Fibroblast of skin of back (primary cell): ENCODE measurements at regions not wholly inside any gene's neighbourhood (a gene's known extent, or its start where the extent isn't known, plus 50 kb on each side); places are given as distances from the start of the nearest gene placed in this dataset.

Experiments
- DNase-seq: peaks from one replicate; pipeline ENCODE4 v3.0.0-alpha.2; 2013

DNA sequence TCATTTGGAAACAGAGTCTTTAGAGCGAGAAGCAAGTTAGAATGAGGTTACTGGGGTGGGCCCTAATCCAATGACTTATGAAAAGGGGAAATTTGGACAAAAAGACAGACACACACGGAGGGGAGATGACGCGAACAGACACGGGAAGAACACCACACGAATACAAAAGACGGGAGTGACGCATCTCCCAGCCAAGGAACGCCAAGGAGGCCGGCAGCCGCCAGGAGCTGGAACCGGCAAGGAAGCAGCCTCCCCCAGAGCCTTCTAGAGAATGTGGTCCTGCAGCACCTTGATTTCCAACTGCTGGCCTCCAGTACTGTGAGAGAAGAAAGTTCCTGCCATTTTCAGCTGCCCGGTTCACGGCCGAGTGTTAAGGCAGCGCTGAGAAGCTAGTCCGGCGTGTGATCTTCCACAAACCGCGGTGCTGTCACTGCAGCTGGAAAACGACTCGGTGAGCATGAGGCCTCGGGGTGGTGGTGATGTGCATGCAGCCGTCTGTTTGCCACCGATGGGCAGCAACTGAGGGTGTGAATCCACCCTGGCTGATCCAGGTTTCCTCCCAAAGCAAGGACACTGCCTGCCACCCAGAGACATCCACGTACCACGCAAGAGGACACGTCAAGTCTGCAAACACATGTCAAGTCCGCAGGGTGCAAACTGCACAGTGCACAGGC lies 124.5 kb downstream of the NCOR2 start:
- DNase-seq = no peak

DNA sequence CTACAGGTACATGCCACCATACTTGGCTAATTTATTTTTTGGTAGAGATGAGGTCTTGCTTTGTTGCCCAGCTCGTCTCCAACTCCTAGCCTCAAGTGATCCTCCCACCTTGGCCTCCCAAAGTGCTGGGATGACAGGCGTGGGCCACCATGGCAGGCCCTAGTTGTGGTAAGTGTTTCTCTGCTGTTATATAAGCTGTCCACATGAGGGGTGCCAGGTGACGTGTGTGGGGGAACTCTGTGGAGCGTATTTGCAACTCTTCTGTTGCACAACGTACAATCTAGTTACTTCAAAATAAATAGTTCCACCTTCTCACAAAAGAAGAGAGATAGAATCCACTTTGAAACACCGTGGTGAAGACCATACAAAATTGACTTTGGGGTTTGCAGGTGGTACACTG lies 125.1 kb downstream of the NCOR2 start:
- no peak for DNase-seq

DNA sequence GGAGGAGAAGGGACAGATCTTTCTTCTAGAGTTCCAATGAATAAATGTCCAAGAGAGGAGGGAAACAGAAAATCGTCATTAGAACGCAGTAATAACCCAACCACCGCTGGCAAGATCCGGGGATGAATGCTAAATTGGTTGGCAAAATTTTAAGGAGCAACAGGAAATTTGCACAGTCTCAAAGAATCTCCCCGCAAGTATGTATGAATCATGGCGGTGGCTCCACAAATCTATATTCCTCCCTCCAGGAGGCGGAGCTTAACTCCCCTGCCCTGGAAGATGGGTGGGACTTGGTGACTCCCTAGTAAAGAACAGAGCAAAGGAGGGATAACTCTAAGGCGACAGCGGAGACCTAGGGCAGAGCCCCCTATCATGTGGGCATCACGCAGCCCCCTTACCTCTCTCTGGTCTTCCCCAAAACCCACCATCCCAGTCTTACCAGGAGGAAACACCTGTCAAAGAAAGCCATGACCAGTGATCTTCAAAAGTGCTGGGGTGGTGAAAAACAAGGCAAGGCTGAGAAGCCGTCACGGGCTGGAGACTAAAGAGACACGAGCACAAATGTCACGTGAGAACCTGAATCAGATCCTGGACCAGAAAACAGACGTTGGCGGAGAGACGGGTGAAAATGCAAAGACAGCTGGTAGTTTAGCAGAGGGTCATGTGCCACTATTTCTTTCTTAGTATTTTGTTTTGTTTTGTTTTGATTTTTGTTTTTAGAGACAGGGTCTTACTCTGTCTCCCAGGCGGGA lies 125.8 kb downstream of the NCOR2 start:
- DNase-seq = peak; percentile 97

DNA sequence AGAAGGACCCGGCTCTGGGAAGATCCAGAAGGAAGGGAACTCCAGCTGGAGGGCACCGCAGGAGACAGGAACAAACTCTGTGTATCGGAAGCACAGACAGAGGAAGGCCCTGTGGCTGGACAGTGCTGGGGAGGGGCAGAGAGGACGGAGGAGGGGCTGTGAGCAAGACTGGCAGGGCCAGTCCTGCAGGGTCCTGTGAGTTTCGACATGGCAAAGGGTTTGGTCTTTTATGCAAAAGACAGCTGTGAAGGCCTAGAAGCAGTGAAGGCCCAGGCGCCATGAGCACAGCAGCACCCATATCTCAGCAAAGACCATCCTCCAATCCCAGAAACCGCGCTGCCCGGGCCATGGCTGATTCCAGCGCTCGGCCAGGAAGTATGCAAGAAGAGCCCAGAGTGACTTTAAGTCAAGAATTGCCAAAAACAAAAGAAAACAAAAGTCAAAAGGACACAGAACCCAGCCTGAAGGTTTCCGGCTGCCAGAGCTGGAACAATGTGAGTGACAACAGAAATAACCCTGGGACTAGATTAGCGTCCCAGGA lies 126.5 kb downstream of the NCOR2 start:
- DNase-seq = no peak

DNA sequence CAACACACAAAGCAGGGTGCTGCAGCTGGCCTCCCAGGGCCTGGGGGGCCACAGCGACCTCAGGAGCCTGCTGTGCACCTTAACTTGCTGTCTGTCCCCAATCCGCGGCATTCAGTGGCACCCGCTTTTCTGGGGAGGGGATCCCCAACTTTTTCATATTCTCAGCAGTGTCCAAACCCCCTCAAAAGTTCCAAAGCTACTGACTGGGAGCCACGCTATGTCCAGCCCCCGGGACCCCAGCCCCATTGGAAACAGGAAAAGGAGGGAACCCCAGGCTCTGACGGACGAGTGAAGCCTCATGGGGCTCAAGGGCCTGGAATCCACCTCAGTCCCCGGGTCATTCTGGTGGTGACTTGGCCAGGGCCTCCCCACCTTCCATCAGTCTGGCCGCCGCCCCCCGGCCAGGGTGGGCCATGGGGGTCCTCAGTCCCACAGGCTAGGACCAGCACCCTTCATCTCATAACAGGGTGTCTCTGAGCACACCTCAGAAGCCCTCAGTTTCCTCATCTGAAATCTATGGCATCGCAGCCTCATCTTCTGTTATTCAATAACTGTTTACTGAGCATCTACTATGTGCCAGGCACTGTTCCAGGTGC lies 127.3 kb downstream of the NCOR2 start:
- DNase-seq = no peak

DNA sequence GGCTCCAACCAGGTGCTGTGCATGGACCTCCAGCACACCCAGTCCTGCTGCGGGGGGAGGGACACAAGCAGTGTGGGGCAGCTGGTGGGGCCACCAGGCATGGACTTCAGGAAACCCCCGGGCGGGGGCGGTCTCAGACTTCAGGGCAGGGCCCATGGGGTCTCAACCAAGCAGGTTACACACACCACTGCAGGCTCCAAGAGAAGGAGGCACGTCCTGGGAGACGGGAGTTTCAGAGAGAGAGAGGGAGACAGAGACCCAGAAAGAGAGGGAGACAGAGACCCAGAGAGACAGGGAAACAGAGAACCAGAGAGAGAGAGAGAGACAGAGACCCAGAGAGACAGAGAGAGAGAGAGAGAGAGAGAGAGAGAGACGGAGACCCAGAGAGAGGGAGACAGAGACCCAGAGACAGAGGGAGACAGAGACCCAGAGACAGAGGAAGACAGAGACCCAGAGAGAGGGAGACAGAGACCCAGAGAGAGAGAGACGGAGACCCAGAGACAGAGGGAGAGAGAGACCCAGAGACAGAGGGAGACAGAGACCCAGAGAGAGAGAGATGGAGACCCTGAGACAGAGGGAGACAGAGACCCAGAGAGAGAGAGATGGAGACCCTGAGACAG lies 128.9 kb downstream of the NCOR2 start:
- no peak for DNase-seq

DNA sequence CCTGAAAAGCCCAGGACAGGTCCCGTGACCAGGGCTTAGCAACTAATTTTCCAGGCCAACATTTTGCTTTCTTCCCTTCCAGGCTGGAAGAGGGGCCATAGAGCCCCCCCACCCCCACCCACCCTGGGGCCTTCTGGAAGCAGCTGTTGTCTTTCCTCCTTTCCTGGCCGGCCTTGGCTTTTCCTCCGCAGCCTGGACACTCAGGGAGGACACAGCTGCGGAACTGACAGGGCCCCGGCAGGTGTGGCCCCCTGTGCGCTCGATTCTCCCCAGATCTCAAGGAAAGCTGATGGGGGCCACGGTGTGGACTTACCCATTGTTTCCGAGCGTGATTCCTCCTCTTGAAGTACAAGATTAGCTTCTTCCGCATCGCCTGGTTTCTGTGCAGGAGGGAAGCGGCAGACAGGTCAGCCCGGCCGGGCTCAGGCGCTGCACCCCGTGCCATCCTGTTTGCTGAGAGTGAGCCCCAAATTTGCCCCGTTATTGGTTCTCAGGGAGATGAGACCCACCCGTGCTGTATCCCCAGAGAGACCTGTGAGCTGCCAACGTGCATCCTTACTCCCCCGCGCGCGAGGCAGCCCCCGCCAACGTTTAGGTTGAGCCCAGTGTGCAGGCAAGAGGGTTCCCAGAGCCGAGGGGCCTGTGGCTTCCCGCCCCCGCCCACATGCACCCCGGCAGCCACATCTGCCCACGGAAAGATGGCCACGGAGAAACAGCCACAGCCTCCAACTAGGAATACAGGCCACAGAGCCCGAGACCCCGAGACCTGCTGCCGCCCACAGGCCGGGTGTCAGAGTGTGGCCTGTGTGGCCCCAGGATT lies 129.6 kb downstream of the NCOR2 start:
- no peak for DNase-seq

DNA sequence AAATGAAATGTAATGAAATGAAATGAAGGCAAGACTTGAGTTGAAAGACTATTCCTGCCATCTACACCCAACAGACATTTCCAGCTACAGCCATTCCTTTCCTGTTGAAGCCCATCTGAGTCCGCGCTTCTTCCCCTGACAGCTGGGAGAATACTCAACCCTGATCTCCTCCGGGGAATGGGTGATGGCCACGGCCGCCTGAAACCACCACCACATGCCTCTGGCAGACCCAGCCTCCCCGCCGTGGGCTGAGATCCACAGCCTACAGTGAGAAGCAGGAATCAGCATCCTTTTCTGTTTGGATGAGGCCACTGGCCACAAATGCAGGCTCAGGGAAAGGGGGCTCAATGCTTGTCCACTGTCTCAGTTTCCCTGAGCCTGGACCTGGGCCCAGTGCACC lies 130.3 kb downstream of the NCOR2 start:
- no peak for DNase-seq

DNA sequence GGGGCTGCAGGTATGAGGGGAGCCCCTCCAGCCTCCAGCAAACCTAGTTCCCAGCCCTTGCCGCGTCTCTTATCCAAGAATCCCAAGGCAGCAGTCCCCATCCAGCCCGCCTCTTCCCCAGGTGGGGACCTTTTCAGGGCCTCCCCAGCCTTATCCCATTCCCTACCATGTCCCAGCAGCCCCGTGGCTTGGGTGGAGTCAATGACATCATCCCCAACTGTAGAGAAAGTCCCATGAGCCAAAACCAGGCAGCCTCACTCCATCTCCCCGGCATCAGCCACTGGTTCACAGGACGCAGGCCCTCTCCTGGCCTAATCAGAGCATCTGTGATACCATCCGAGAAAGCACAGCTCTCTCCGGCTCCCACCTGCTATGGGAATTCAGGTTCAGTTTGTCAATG lies 131.0 kb downstream of the NCOR2 start:
- DNase-seq = peak; percentile 33

DNA sequence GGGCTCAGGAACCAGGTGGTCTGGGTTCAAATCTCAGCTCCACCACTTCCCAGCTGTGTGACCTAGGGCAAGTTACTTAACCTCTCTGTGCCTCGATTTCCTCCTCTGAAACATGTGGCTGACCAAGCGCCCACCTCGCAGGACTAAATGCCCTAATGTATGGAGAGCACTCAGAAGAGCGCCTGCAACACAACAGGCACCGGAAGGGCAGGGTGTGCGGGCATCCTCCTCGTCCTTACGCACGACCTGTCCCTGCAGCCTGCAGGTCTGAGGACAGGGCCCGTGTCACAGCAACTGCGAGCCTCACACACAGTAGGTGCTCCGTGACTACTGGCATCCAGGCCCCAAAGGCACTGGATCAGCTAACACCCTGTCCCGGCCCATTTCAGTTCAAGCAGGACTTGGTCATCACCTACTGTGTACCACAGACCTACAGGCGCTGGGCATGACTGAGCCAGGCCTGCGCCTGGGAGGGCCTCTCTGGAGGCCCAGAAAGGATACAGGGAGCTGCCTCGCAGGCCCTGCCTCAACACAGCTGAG lies 131.5 kb downstream of the NCOR2 start:
- no peak for DNase-seq

DNA sequence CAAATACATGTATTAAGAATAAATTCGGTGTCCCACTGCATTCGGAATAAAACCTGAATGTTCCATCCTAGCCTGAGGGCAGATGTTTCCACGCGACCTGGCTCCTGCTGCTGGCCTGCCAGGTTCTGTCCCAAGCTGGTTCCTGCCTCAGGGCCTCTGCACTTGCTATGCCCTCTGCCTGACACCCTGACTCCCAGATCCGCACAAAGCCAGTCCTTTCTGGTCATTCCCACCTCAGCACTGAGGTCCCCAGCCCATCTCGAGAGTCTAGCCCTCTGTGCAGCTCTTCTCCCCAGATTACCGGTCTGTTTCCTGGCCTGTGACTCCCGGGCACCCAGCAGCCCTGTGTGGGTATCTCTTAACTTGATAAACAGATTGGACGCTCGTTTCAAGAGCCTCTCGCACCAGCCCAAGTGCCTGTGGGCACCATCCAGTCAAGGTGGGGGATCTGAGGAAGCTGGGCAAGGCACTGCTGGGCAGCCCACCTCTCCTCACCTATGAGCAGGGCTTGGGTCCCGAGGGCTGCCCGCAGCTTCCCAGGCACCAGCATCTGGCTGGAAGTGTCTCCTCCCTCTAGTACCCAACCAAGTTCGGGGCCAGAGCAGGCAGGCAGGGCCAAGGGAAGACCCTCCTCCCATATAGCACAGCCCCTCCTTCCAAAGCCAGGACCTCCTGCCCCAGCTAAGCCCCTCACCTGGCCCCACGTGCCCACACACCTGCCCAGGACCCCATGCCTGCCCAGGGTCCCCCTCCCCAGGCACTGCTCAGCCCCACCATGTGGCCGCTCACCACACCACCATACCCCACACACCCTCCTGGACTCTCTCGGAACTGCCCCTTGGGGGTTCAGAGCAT lies 132.2 kb downstream of the NCOR2 start:
- DNase-seq = no peak

DNA sequence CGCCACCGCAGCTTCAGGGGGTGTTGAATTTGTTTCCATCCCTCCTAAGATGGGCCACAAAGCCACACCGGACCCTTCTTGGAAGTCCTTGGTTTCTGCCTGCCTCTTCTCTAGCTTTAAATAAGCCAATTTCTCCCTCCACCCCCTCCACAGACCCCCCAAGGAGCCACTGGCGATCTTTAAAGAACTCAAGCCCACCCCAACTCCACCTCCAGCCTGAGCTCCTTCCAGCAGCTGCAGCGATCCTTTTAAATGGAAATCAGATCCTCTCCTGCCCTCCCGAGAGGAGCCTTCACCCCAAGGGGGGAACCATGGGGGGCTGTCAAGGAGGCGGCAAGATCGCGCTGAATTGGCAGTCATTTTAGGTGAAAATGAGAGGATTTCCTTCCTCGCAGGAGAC lies 133.1 kb downstream of the NCOR2 start:
- no peak for DNase-seq

DNA sequence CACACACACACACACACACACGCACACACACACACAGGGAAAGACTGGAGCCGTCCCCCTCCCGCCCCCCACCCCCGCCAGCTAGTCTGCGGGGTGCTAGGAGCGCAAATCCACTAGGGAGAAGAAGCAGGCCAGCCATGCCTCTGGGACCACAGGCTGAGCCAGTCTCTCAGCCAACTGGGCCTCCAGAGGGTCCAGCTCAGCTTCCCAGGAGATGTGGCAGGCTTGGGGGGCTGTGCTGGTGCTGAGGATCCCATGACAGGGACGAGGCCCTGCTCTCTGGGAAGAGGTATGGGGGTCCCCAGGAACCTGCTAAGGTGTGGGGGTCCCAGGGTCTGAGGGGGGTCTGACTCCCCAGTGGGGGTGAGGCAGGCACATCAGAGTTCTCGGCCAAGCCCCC lies 133.5 kb downstream of the NCOR2 start:
- DNase-seq = no peak

DNA sequence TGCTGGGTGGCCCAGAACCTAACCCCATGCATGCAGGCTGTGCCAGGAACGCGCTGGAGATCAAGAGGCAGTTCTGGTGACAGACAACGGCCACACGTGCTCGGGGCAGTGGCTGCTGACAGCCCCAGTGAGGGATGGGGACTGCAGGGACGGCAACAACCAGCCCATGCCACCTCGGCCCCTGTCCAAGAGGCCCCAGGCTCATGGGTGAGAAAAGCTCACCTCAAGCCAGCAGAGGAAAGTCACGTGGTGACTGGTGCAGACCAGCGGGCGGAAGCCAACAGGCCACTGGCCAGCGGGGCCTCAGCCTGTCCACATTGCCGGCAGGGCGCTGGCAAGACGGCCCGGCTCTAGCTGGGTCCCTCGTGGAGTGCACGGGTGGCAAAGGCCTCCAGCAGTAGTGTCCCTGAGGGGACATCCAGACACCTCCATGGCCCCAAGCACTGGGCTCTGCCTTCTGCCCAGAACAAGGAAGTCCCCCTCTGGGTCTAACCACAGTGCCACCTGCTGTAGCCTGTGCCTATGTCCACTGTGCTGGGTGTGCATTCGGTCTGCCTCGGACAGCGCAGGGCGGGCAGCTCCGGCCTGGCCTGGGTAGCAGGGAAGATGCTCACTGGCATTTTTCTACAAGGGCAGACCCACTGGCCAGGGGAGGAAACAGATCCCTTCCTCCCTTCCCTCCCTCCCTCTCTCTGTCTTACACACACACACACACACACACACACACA lies 134.1 kb downstream of the NCOR2 start:
- DNase-seq = no peak

DNA sequence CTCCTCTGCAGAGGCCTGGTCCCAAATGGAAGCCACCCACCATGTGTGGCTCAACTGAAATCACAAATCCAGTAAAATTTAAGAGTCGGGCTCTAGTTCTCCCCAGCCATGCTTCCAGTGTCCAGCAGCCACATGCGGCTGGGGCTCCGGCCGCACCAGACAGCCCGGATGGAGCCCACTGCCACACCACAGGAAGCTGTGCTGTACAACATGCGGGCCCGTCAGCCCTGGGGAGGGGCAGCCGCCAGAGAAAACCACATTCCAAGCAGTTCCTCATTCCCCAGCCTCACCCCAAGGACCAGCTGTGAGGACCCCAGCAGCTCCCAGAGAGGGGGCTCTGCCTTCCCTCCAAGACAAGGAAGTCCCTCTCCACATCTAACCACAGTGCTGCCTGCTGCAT lies 135.0 kb downstream of the NCOR2 start:
- peak; percentile 31 for DNase-seq

DNA sequence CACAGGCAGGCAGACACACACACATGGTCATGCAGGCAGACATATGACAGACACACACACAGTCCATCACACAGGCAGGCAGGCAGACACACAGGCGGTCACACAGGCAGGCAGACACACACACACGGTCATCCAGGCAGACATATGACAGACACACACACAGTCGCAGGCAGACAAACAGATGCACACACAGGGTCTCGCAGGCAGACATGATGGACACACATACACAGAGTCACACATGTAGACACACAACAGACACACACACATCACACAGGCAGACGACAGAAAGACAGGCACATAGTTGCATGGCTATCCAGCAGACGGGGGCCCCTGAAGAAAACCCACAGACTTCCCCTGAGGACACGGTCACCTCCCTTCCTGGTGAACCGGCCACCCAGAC lies 135.4 kb downstream of the NCOR2 start:
- DNase-seq = no peak

DNA sequence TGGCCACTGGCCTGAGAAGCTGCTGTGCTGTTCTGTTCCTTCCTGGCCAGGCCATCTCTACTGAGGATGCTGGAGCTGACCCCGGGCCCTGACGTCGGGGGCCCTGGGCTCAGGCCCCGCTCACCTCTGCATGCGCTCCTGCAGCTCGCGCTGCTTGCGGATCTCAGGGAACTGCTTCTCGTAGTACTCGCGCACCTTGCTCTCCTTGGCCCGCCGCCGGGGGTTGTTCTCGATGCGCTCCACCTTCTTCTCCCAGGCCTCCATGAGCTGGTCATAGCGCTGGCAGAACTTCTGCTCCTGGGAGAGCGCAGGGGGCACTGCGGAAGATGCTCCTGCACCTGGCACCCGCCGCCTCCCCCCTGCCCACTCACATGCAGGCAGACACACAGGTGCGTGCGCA lies 135.6 kb downstream of the RFLNA start:
- DNase-seq = no peak

DNA sequence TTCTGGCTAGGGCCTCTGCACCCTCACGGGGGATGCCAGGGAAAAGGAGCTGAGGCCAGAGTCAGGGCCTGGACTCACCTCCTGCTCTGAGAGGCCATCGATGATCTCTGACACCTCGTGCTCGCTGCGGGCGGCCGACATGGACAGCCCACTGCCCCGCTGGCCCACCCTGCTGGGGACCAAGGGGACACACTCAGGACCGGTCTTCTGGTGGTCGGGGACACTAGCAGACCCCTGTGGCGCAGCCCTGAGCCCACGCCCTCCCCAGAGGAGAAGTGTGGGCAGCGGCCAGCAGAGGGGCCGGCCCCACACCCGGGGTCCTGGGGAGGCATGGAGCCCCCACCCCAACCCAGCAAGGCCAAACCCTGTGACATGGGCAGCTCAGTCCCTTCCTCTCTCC lies 134.6 kb downstream of the RFLNA start:
- DNase-seq = no peak

DNA sequence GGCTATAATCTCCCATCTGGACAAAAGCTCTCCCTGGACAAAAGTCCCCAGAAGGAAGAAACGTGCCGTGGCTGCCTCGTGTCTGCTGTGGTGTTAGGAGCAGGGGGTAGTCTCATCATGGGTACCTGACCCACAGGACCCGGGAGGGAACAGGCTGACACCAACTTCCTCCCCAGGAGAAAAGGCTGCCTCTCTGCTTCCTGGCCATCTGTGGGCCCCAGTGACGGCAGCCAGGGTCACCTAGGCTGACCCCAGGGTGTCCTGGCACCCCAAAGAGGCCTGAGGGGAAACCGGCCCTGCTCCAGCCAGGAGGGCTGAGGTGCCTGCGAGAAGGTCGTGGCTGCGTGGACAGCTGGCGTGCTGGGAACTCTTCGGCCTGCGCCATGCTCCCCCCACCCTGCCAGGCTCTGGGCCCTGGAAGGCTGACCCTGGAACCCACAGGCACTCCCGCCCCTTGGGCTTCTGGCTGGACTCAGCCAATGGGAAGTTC lies 133.9 kb downstream of the RFLNA start:
- no peak for DNase-seq

DNA sequence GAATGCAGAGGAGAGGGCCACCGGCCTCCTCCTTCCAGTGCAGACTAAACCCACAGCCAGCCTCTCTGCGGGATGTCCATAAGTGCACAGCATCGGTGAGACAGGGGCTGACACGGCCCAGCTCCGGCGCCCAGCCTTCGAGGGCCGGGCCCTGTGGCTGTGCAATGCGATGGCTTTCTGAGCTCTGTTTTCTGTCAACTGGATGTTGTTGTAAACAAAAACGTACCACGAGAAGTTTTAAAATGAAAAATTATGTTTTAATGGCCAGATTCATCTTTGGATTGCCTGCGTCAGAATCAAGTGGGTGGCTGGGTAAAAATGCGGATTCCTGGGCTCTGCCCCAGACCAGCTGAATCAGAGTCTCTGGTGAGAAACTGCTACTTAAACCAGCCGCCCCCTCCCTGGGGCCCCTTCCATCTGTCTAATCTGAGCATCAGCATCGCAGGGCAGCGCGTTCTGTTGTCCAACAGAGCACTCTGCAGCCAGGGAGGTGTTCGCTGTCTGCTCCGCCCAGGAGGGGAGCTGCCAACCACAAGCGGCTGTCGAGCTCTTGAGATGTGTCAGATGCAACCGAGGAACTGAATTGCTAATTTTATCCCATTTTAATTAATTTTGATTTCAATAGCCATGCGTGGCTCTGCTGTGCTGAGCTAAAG lies 133.4 kb downstream of the RFLNA start:
- DNase-seq = peak; percentile 72
